HG02884 (cell line): ENCODE measurements at regions not wholly inside any gene's neighbourhood (a gene's known extent, or its start where the extent isn't known, plus 50 kb on each side); places are given as distances from the start of the nearest gene placed in this dataset.

Experiments used
- ATAC-seq: cut with Tn5 transposase; IDR thresholded peaks from one replicate; pipeline ENCODE4 v1.9.1; 2021; ENCODE audit warnings: mild to moderate bottlenecking, moderate library complexity; ENCODE audit not compliant: unreplicated experiment

- no peak for ATAC-seq
Observed at GRCh38 chr11:32003335-32003734, 87.5 kb upstream of the RCN1 start.

DNA sequence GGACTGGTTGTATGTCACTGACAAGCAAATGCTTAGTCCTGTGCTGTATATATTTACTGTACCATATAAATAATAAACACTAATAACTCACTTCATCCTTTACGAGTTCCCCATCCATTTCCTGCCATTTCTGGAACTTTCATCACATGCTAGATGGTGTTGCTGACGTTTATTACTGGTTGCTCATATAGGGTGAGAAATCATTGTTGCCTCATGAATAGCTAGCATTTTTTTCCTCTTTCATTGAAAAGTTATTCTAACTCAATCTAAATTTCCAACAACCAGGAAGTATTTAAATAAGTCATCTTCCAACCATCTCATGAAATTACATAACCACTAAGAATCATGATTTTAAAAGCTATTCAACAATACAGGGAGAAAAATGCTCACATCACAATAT, 88.6 kb upstream of the RCN1 start:
- no peak for ATAC-seq

GRCh38 chr11:31997955-31998354, 92.9 kb upstream of the RCN1 start:
- ATAC-seq, result no peak

DNA sequence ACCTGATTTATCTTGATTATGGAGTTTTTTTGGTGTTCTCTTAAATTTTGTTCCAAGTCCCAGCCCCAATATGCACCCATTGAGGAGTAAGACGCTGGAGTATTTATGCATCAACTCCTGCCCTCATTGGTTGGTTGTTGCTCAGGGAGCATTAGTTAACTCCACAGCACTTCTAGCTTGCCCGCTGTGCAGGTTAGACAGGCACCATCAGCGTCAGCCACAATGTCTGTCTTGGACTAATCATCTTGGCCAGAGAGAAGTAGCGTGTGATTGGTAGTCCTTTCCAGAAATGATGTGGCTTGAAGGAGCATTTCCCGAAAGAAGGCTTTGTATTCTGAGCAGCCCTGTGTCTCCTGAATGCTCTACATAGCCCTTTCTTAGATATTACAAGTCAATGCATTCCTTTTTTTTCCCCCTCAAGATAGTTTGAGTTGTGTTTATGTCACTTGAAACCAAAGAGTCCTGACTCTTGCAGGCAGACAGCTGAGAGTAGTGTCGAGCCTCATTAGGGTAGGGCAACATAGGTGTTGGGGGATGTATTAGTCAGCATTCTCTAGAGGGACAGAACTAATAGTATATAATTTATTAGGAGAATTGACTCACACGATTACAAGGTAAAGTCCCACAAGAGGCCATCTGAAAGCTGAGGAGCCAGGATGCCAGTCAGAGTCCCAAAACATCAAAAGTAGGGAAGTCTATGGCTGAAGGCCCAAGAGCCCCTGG, 94.6 kb upstream of the RCN1 start:
- no peak for ATAC-seq

GRCh38 chr11:31995525-31996094, 95.3 kb upstream of the RCN1 start:
- peak; percentile 94 for ATAC-seq

DNA sequence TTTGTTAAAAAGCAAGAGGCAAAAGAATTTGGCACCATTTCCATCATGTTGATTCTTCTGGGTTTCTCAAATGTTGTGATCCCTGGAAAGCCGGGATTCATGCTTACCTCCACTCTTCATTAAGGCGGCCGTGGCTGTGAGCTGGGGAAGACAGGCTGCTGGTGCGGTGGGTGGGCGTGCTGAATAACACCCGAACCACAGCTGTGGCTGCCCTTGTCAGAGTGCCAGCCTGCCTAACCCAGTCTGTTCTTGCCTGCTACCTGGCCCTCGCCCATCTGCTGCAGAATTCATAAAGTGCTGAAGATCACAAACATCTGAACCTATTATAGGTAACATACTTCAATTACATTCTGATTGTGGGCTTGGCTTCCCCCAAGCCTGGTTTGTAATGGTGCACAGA, 95.8 kb upstream of the RCN1 start:
- ATAC-seq, result no peak

DNA sequence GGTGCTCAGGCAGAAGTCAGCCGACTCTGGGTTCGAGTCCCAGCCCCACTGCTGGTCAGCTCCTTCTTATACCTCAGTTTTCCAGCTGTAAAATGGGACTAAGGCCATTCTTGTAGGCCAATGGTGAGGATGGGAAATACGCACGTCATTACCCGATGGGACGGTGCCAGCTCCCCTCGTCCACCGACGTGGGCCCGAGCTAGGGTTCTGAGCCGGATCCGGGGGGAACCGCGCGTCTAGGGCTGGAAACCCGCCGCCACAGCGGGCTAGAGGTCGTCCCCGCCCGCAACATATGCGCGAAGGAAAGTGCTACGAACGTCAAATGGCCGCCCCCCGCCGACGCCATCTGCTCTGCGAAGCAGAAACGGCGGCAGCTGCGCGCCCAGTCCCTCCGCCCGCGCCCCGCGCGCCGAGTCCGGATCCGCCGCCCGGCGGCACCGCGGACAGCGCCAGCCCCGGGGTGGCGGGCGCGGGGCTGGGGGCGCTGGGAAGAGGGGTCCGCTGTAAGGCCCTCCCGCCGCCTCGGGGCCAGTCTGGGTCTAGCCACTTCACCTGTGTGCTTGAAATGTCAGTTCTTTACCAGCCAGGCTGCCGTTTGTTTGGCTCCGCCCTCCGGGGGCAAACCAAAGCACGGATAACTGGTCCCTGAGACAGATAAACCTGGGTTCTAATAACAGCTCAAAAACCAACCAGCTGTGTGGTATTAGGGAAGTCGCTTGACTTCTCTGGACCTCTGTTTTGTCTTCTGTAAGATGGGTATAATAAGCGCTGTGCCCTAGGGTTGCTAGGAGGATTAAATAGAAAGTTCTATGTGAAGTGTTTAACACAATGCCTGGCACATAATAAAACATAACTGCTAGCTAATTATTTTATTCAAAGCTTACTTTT, 103.5 kb upstream of the RCN1 start:
- no peak for ATAC-seq

DNA sequence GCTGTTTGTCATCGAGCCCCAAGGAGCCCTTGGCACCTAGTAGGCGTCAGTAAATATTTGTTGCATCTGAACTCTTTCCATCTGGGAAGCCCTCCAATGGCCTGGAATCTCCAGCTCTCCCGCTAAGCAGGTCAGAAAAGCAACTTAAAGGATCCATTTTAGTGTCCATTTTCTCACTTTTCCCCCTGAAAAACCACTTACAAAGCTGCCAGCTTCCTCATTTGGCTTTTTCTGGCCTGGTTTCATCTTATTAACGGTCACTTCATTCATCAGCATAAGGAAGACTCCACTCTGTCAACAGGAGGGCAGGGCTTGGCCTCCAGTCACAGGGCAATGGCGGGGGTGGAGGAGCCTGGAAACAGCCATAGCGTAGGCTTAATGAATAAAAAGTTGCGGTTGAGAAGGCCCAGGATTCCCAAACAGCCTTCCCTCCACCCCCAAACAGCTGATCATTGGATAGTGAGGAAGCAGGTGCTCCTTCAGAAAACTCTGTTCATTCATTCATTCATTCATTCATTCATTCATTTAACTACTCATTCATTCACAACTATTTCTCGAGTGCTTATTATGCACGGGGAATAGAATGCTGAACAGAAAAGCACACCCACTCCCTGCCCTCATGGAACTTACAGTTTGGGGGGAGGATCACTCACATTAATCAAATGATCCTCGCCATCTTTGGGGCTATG, 104.5 kb upstream of the RCN1 start:
- ATAC-seq, result no peak

DNA sequence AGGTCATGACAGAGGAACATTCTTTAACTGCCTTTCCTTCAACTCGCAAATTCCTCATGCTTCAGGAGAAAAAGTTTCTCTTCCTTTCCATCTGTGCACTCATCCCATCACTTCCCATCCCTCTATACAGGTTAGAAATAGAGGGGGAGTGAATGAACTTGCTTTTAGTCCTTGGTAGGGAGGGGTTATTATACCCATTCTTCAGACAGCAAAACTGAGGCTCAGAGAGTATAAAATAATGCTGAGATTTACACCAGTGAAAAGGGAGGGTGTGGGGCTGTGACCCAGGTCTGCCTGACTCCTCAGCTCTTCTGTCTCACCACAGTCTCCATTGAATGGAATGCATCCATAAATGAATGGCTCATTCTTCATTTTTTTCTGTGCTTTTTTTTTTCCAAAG, 109.4 kb upstream of the RCN1 start:
- no peak for ATAC-seq

GRCh38 chr11:31977343-31977742, 113.5 kb upstream of the RCN1 start:
- no peak for ATAC-seq

DNA sequence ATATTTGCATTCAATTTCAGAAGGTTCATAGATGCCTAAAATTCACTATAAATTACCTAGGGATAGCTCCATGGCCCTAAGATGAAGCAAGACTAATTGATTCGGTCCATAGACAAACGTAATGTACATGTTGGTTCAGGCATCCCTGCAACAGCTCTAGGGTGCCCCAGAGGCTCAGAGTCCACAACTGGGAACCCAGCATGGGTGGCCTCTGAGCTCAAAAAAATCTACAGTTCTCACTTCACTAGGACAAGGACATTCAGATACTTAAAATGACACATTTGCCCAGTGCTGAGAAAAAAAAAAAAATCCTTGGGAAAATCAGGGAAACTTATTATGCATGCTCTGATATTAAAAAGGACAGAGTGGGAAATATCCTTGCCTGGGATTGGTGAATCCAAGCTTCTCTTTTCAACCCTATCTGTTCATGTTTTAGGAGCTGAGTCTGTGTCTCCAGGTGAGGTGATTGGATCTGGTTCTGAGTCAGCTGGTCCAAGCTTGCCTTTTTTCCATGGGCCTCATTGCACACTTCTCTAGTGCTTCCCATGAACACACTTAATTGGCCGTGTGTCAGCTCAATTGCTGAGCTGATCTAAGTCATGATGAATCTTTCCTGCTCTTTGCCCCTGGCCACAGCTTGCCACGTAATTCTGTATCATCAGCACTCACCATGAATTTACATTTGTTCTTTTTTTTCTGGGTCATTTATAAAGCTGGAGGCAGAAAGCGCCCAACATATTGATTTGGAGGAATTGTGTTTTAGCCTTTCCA, 116.3 kb upstream of the RCN1 start:
- no peak for ATAC-seq

DNA sequence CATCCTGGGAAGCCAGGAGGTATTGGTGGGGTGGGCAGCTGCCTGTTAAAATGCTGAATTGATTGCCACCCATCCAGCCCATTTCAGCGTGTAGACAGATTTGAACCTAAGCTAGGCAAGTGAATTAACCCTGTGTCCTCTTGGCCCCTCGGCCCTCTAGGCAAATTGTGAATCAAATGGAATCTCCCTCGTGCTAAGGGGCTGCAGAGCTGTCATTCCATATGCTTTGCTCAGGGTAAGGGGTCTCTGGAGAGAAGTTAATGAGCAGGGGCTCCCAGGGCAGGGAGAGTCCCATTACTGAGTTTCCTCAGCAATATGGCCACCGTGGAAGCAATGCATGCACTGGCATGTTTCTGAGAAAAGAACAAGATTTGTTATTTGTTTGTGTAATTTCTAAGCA, 117.7 kb upstream of the RCN1 start:
- ATAC-seq, result no peak

GRCh38 chr11:31972623-31973022, 118.3 kb upstream of the RCN1 start:
- ATAC-seq, result no peak

DNA sequence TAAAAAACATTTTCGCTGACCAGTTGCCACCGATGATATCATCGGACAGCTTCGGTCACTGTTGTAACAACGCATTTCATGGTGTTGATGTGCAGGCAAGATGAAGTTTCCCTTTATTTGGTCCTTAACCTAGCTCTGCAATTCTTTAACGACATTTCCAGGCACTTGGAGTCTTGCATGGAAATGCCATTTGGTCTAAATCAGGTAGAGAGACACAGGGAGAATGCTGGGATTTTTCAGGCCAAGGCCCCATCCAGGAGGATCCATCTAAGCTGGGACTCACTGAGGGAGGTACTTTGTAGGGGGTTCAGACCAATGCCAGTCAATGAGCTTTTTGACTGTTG, 121.5 kb upstream of the RCN1 start:
- no peak for ATAC-seq

- no peak for ATAC-seq
Observed at GRCh38 chr11:31968461-31969358, 122.2 kb upstream of the RCN1 start.

GRCh38 chr11:31967404-31968130, 123.3 kb upstream of the RCN1 start:
- ATAC-seq, result no peak

DNA sequence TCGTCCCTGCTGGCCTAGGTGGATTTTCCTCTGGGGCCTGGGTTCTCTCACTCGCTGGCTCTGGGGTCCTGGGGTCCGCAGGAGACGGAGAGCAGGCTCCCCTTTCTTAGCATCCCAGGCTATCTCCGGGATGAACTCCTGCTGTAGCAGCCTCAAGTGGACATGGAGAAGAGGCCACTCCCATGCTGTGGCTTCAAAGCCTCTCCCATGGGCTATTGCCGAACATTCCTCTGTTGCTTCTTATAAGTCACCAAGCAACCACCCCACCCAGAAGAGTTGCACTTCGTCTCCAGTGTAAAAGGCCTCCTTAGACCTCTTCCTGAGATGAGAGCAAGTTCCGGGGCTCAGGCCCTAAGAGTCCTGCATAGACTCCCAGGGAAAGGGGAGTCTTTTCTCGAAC, 124.0 kb upstream of the RCN1 start:
- ATAC-seq, result no peak

DNA sequence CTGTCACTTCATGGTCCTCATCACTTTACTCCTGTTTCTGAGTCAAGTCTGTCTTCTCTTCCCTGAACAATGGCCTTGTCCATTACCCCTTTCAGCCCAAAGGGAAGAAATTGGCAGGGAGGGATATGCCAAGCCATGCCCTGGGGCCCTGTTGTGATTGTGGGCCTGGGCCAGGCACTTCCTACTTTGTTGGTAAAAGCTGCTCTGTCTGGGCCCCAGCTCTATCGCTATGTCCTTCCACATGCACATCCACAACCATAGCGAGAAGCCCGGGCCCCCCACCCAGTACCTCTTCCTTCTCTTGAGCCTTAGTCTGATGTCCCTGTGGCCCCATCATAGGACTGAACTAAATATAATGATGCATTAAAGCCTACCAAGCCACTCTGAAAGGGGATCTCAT, 126.7 kb upstream of the RCN1 start:
- no peak for ATAC-seq

GRCh38 chr11:31960126-31960525, 130.7 kb upstream of the RCN1 start:
- no peak for ATAC-seq
